HepG2 (cell line): ENCODE measurements at regions not wholly inside any gene's neighbourhood (a gene's known extent, or its start where the extent isn't known, plus 50 kb on each side); places are given as distances from the start of the nearest gene placed in this dataset.

Experiments
- ATAC-seq: fragments of 200-7000 bp; cut with Tn5 transposase; 3 replicates; pipeline ENCODE4 v1.9.1; 2020; ENCODE audit warnings: mild to moderate bottlenecking, moderate library complexity
- BruUV-seq: library from RNA; stranded (reverse); fragments of 400-500 nt; replicated peaks from 2 replicates; lab custom pipeline; 2021; lab: Mats Ljungman, UMichigan
- CTCF ChIA-PET: fragments of 300-600 bp; formaldehyde crosslinking; extraction: SDS; loops from one replicate; lab custom pipeline; 2021; ENCODE audit warnings: low total read pairs, inconsistent platforms, low intra/inter-chr PET ratio; lab: Yijun Ruan, JAX
- POLR2A ChIA-PET: fragments of 350-600 bp; sonication (Branson Sonifier 250); formaldehyde crosslinking; loops from one replicate; lab custom pipeline; 2020; ENCODE audit warnings: antibody characterized with exemption, inconsistent platforms; lab: Yijun Ruan, JAX
- DNase-seq: peaks from one replicate; pipeline ENCODE4 v3.0.0-alpha.2; 2015; ENCODE audit warnings: low spot score
- FAIRE-seq: peaks from 3 replicates; lab custom pipeline; 2011; peaks lifted over from hg19 to GRCh38; lab: Jason Lieb, UNC
- H2AFZ ChIP-seq: one replicate; pipeline ENCODE4 v1.6.1; 2011; ENCODE audit warnings: low read length, inconsistent platforms
- H3K27ac ChIP-seq: fragments of 300-600 bp; 3 replicates; pipeline ENCODE4 v1.8.0; 2011; ENCODE audit warnings: mixed run types, mild to moderate bottlenecking, mixed read lengths, low read length, inconsistent platforms; ENCODE audit not compliant: insufficient read depth; ENCODE audit errors: extremely low read length
- H3K27me3 ChIP-seq, 2 experiments: fragments of 200-600 bp in 1 of 2; 2 replicates in 1 of 2; 3 replicates in 1 of 2; pipeline versions ENCODE4 v1.6.0 to v1.8.0; 2011; ENCODE audit warnings: low read length in 2 of 2, mild to moderate bottlenecking in 2 of 2, moderate library complexity in 2 of 2, inconsistent platforms in 1 of 2; ENCODE audit not compliant: insufficient read depth in 2 of 2, control insufficient read depth in 1 of 2
- H3K36me3 ChIP-seq, 2 experiments: fragments of 200-600 bp in 1 of 2; replicated peaks in 1 of 2; 2 replicates in 1 of 2; 3 replicates in 1 of 2; pipeline versions ENCODE4 v1.5.1 to v1.8.0; 2011; ENCODE audit warnings: low read length in 2 of 2, inconsistent platforms in 1 of 2; ENCODE audit not compliant: insufficient read depth in 2 of 2, control insufficient read depth in 1 of 2
- H3K4me1 ChIP-seq: 2 replicates; pipeline ENCODE4 v1.5.1; 2012; ENCODE audit warnings: low read length, inconsistent platforms; ENCODE audit not compliant: insufficient read depth
- H3K4me2 ChIP-seq: 2 replicates; pipeline ENCODE4 v1.6.0; 2011; ENCODE audit warnings: low read depth, low read length, inconsistent platforms
- H3K4me3 ChIP-seq, 3 experiments: fragments of 200-600 bp in 1 of 3; sonication (generic), shearing (Covaris generic) in 1 of 3; replicated peaks in 1 of 3; 2 replicates each; pipeline ENCODE4 v1.5.1; 2011 to 2016; ENCODE audit warnings: low read length in 3 of 3, inconsistent platforms in 2 of 3, low read depth in 2 of 3, mild to moderate bottlenecking in 2 of 3, control low read depth in 1 of 3, mixed read lengths in 1 of 3; ENCODE audit not compliant: insufficient read depth in 1 of 3
- H3K79me2 ChIP-seq: one replicate; pipeline ENCODE4 v1.6.1; 2011; ENCODE audit warnings: low read length, inconsistent platforms; ENCODE audit not compliant: insufficient read depth
- H3K9ac ChIP-seq: 2 replicates; pipeline ENCODE4 v1.6.0; 2011; ENCODE audit warnings: mild to moderate bottlenecking, low read depth, low read length, inconsistent platforms; ENCODE audit not compliant: insufficient read depth
- H3K9me3 ChIP-seq: 2 replicates; pipeline ENCODE4 v1.5.1; 2012; ENCODE audit warnings: mild to moderate bottlenecking, low read length
- H4K20me1 ChIP-seq: 2 replicates; pipeline ENCODE4 v1.6.0; 2011; ENCODE audit warnings: inconsistent platforms, mild to moderate bottlenecking, low read length, moderate library complexity; ENCODE audit not compliant: insufficient read depth
- AGO1 ChIP-seq: fragments of 200-400 bp; formaldehyde crosslinking; IDR thresholded peaks from 2 replicates; pipeline ENCODE4 v1.6.1; 2017; ENCODE audit warnings: mild to moderate bottlenecking, low read depth, low read length, moderate library complexity; ENCODE audit not compliant: poor library complexity, severe bottlenecking
- CENPT ChIP-seq: sonication (generic); formaldehyde crosslinking; IDR thresholded peaks from 2 replicates; pipeline ENCODE4 v1.8.0; 2022; ENCODE audit warnings: low read depth, mild to moderate bottlenecking, moderate library complexity, missing genetic modification reagents
- CREM ChIP-seq, 2 experiments: sonication (generic) in 1 of 2; formaldehyde crosslinking in 1 of 2; IDR thresholded peaks; 2 replicates each; pipeline versions ENCODE4 v1.4.0 to v1.6.1; 2016 to 2020; ENCODE audit warnings: antibody characterized with exemption in 1 of 2, mild to moderate bottlenecking in 1 of 2, missing genetic modification reagents in 1 of 2
- GTF2F1 ChIP-seq: fragments of 150-350 bp; IDR thresholded peaks from 2 replicates; pipeline ENCODE4 v1.6.1; 2014; ENCODE audit warnings: low read length
- JDP2 ChIP-seq: sonication (generic); formaldehyde crosslinking; IDR thresholded peaks from 2 replicates; pipeline ENCODE4 v1.8.1; 2022; ENCODE audit warnings: missing genetic modification reagents, borderline replicate concordance
- MATR3 ChIP-seq: sonication (generic); formaldehyde crosslinking; IDR thresholded peaks from 2 replicates; pipeline ENCODE4 v1.4.0; 2020; ENCODE audit warnings: missing genetic modification reagents
- MNT ChIP-seq: fragments of 450-650 bp; IDR thresholded peaks from 2 replicates; pipeline ENCODE4 v1.6.1; 2016
- NFATC3 ChIP-seq: sonication (generic); formaldehyde crosslinking; IDR thresholded peaks from 2 replicates; pipeline ENCODE4 v1.5.1; 2020; ENCODE audit warnings: mild to moderate bottlenecking, missing genetic modification reagents
- PHB2 ChIP-seq: fragments of 450-650 bp; IDR thresholded peaks from 2 replicates; pipeline ENCODE4 v1.6.1; 2018; ENCODE audit not compliant: partially characterized antibody
- TARDBP ChIP-seq: sonication (generic); formaldehyde crosslinking; IDR thresholded peaks from 2 replicates; pipeline ENCODE4 v1.8.0; 2022; ENCODE audit warnings: mild to moderate bottlenecking, missing genetic modification reagents
- ZBTB21 ChIP-seq: sonication (generic); formaldehyde crosslinking; IDR thresholded peaks from 2 replicates; pipeline ENCODE4 v1.4.0; 2020; ENCODE audit warnings: missing genetic modification reagents
- ZNF143 ChIP-seq: sonication (generic); formaldehyde crosslinking; IDR thresholded peaks from 2 replicates; pipeline ENCODE4 v1.4.0; 2020; ENCODE audit warnings: missing genetic modification reagents
- ZNF33B ChIP-seq: sonication (generic); formaldehyde crosslinking; IDR thresholded peaks from 2 replicates; pipeline ENCODE4 v1.5.1; 2020; ENCODE audit warnings: mild to moderate bottlenecking, missing genetic modification reagents
- ZNF629 ChIP-seq: sonication (generic); formaldehyde crosslinking; conservative IDR thresholded peaks from 2 replicates; pipeline ENCODE4 v1.5.0; 2020; ENCODE audit warnings: missing genetic modification reagents
- ZNF720 ChIP-seq: sonication (generic); formaldehyde crosslinking; IDR thresholded peaks from 2 replicates; pipeline ENCODE4 v1.4.0; 2020; ENCODE audit warnings: missing genetic modification reagents
- WGBS: methylation state at CpG from one replicate; pipeline ENCODE4 v1.1.6; 2017; ENCODE audit warnings: low lambda C conversion rate; 5-methylcytosine and 5-hydroxymethylcytosine counted together
- in situ Hi-C: cut with HindIII; loops from 2 replicates; pipeline ENCODE4 v1.10.0; 2017; ENCODE audit warnings: low pct_unique_long_range_greater_than_20kb; ENCODE audit not compliant: extremely low pct_ligation_motif_present
- intact Hi-C: fragments of 100-400 bp; cut with micrococcal nuclease; formaldehyde crosslinking; loops from one replicate; pipeline ENCODE4 v1.10.0; 2022; ENCODE audit not compliant: unreplicated experiment
- TF ChIP-seq, protein P1 (sequence below): sonication (generic); formaldehyde crosslinking; IDR thresholded peaks from 2 replicates; pipeline ENCODE4 v1.4.0; 2020; ENCODE audit warnings: low read depth, mild to moderate bottlenecking, missing genetic modification reagents

DNA sequence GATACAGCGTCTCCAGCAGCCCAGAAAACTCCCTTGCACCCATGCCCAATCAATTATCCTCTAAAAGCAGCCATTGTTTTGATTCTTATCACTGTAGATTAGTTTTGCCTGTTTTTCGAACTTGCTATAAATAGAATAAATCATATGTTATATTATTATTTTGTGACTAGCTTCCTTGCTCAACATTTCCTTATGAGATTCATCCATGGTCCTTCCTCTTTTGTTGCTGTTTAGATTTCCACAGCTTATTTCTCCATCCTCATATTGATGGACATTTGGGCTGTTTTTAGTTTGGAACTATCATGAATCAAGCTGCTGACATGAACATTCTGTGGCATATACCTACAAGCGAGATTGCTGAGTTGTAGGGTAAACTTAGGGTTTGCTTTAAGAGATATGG is 595.3 kb downstream of the BCOR start:
- POLR2A ChIA-PET: no interaction called here
- CTCF ChIA-PET: no interaction called here
- Histone ChIP-seq H3K27me3 (no peaks in the 10 kb centered on the region), H4K20me1 (no peaks in the 10 kb centered on the region), H3K9ac (no peak overlapping the region), H3K36me3 (no peaks in the 10 kb centered on the region), H3K4me3 (no peak overlapping the region), H3K4me1 (no peaks in the 10 kb centered on the region), H3K27ac (no peak overlapping the region), H3K4me2 (no peak overlapping the region), H3K79me2 (no peaks in the 10 kb centered on the region), H3K9me3 (no peaks in the 10 kb centered on the region), H2AFZ (no peak overlapping the region)
- intact Hi-C loops (no loop called here), in situ Hi-C loops (no loop called here)
- ATAC-seq (no peak), FAIRE-seq (no peak), DNase-seq (no peak)
- TF ChIP-seq CENPT (no peak), CREM (IDR thresholded peaks at IDR 0.05) (no peak), CREM (CRISPR knock-in tag; IDR thresholded peaks at IDR 0.05) (no peak), TARDBP (no peak), PHB2 (no peak), ZBTB21 (CRISPR knock-in tag) (no peak), AGO1 (no peak), ZNF143 (CRISPR knock-in tag) (no peak), ZNF33B (CRISPR knock-in tag) (no peak), GTF2F1 (no peak), ZNF629 (CRISPR knock-in tag) (no peak), NFATC3 (CRISPR knock-in tag) (no peak), MATR3 (CRISPR knock-in tag) (no peak), JDP2 (CRISPR knock-in tag) (no peak), MNT (no peak), ZNF720 (CRISPR knock-in tag) (no peak)
- TF ChIP-seq, protein P1, sequence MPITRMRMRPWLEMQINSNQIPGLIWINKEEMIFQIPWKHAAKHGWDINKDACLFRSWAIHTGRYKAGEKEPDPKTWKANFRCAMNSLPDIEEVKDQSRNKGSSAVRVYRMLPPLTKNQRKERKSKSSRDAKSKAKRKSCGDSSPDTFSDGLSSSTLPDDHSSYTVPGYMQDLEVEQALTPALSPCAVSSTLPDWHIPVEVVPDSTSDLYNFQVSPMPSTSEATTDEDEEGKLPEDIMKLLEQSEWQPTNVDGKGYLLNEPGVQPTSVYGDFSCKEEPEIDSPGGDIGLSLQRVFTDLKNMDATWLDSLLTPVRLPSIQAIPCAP (CRISPR knock-in tag): no peak
- no TSS peak for BruUV-seq
- WGBS: 0% methylated on average over 3 of the region's 3 CpGs
